ENCODE measurements at regions not wholly inside any gene's neighbourhood (a gene's known extent, or its start where the extent isn't known, plus 50 kb on each side); places are given as distances from the start of the nearest gene placed in this dataset.

- TF ChIP-seq HCFC1 (IDR thresholded peaks at IDR 0.05; ENCODE audit: low read depth, low read length) (no peak), HDAC6 (IDR thresholded peaks at IDR 0.05; ENCODE audit: low read depth, low read length) (no peak), BRCA1 (CRISPR knock-in tag; IDR thresholded peaks at IDR 0.05) (no peak), ELK4 (CRISPR knock-in tag; IDR thresholded peaks at IDR 0.05; ENCODE audit: borderline replicate concordance) (no peak), UBTF (CRISPR knock-in tag; IDR thresholded peaks at IDR 0.05) (no peak), ZFX (CRISPR knock-in tag; IDR thresholded peaks at IDR 0.05; ENCODE audit: low read depth) (no peak)
Measured at GRCh38 chr18:29960539-29960938, 1082.0 kb downstream of the DSC3 start.
